HCT116 (cell line): ENCODE measurements at regions not wholly inside any gene's neighbourhood (a gene's known extent, or its start where the extent isn't known, plus 50 kb on each side); places are given as distances from the start of the nearest gene placed in this dataset.

Experiments used
- ATAC-seq: fragments of 200-7000 bp; cut with Tn5 transposase; 2 replicates; pipeline ENCODE4 v1.9.1; 2020; ENCODE audit warnings: mild to moderate bottlenecking, moderate library complexity
- BruUV-seq: library from RNA; stranded (reverse); fragments of 400-500 nt; replicated peaks from 2 replicates; lab custom pipeline; 2021; lab: Mats Ljungman, UMichigan
- CTCF ChIA-PET: fragments of 300-600 bp; sonication (Branson Sonifier 250); formaldehyde crosslinking; loops from one replicate; lab custom pipeline; 2021; ENCODE audit warnings: antibody characterized with exemption; lab: Charles Lee
- POLR2A ChIA-PET: fragments of 300-600, 350-600 bp; sonication (Branson Sonifier 250); formaldehyde crosslinking; loops from one replicate; lab custom pipeline; 2021; ENCODE audit warnings: antibody characterized with exemption; lab: Charles Lee
- RAD21 ChIA-PET, 2 experiments: fragments of 300-600 bp; sonication (Branson Sonifier 250); formaldehyde crosslinking; loops; one replicate each; lab custom pipeline; 2023; ENCODE audit warnings: low total read pairs in 2 of 2; ENCODE audit not compliant: uncharacterized antibody in 2 of 2, unreplicated experiment in 2 of 2, low non-redundant PET in 1 of 2; lab: Charles Lee
- DNase-seq: peaks from one replicate; pipeline ENCODE4 v3.0.0-alpha.2; 2010; ENCODE audit warnings: low read depth, low spot score
- H2AFZ ChIP-seq: fragments of 200-600 bp; shearing (Covaris generic), sonication (generic); 2 replicates; pipeline ENCODE4 v1.6.1; 2017; ENCODE audit warnings: low read depth, mixed run types, mixed read lengths, antibody characterized with exemption, low read length; ENCODE audit not compliant: poor library complexity, severe bottlenecking
- H3K27ac ChIP-seq: 2 replicates; pipeline ENCODE4 v1.5.1; 2012; ENCODE audit warnings: low read depth, low read length
- H3K27me3 ChIP-seq: fragments of 200-600 bp; sonication (generic); 2 replicates; pipeline ENCODE4 v1.6.1; 2016; ENCODE audit warnings: mixed run types, low read length, mixed read lengths; ENCODE audit not compliant: insufficient read depth
- H3K36me3 ChIP-seq, 2 experiments: fragments of 200-500 bp in 1 of 2; fragments of 200-600 bp in 1 of 2; sonication (Bioruptor generic) in 1 of 2; sonication (generic) in 1 of 2; 2 replicates each; pipeline versions ENCODE4 v1.5.1 to v1.6.1; 2014 to 2016; ENCODE audit warnings: low read length in 2 of 2, inconsistent platforms in 1 of 2, mixed read lengths in 1 of 2, mixed run types in 1 of 2; ENCODE audit not compliant: insufficient read depth in 2 of 2, control insufficient read depth in 1 of 2
- H3K4me1 ChIP-seq, 2 experiments: fragments of 200-600 bp in 1 of 2; sonication (generic) in 1 of 2; 2 replicates each; pipeline versions ENCODE4 v1.5.1 to v1.6.1; 2012 to 2017; ENCODE audit warnings: low read length in 2 of 2, inconsistent platforms in 1 of 2, mild to moderate bottlenecking in 1 of 2, mixed read lengths in 1 of 2, mixed run types in 1 of 2, moderate library complexity in 1 of 2; ENCODE audit not compliant: insufficient read depth in 2 of 2, control insufficient read depth in 1 of 2
- H3K4me2 ChIP-seq: fragments of 200-600 bp; sonication (generic); 2 replicates; pipeline ENCODE4 v1.6.1; 2017; ENCODE audit warnings: mixed run types, low read length, mixed read lengths
- H3K4me3 ChIP-seq, 2 experiments: fragments of 200-600 bp in 1 of 2; sonication (generic) in 1 of 2; replicated peaks in 1 of 2; 2 replicates each; pipeline ENCODE4 v1.5.1; 2011 to 2016; ENCODE audit warnings: low read length in 2 of 2, control low read depth in 1 of 2, low read depth in 1 of 2, mild to moderate bottlenecking in 1 of 2, mixed read lengths in 1 of 2, mixed run types in 1 of 2
- H3K79me2 ChIP-seq: fragments of 200-600 bp; sonication (generic); 2 replicates; pipeline ENCODE4 v1.6.1; 2017; ENCODE audit warnings: mild to moderate bottlenecking, mixed run types, low read length, moderate library complexity, mixed read lengths; ENCODE audit not compliant: insufficient read depth
- H3K9ac ChIP-seq: fragments of 200-600 bp; sonication (generic); 2 replicates; pipeline ENCODE4 v1.6.1; 2016; ENCODE audit warnings: low read length, mixed read lengths
- H3K9me2 ChIP-seq: fragments of 200-600 bp; sonication (generic), shearing (Covaris generic); 2 replicates; pipeline ENCODE4 v1.6.1; 2017; ENCODE audit warnings: mixed run types, mild to moderate bottlenecking, moderate library complexity; ENCODE audit not compliant: insufficient read depth
- H3K9me3 ChIP-seq, 2 experiments: fragments of 200-500 bp in 1 of 2; fragments of 200-600 bp in 1 of 2; sonication (Bioruptor generic) in 1 of 2; sonication (generic) in 1 of 2; 2 replicates each; pipeline ENCODE4 v1.6.1; 2014 to 2017; ENCODE audit warnings: low read length in 2 of 2, mixed read lengths in 2 of 2, inconsistent platforms in 1 of 2, low read depth in 1 of 2, mild to moderate bottlenecking in 1 of 2, mixed run types in 1 of 2, moderate library complexity in 1 of 2; ENCODE audit not compliant: control insufficient read depth in 1 of 2, insufficient read depth in 1 of 2
- H4K20me1 ChIP-seq: fragments of 200-600 bp; sonication (generic), shearing (Covaris generic); 2 replicates; pipeline ENCODE4 v1.6.1; 2017; ENCODE audit warnings: mixed run types, mild to moderate bottlenecking, moderate library complexity; ENCODE audit not compliant: insufficient read depth
- CBX3 ChIP-seq: IDR thresholded peaks from 2 replicates; pipeline ENCODE4 v1.6.1; 2012; ENCODE audit warnings: low read depth
- CEBPB ChIP-seq: IDR thresholded peaks from 2 replicates; pipeline ENCODE4 v1.6.1; 2012; ENCODE audit warnings: low read depth
- CTCF ChIP-seq, 3 experiments: fragments of 200-600 bp in 1 of 3; sonication (generic) in 1 of 3; IDR thresholded peaks in 2 of 3; conservative IDR thresholded peaks in 1 of 3; 2 replicates each; pipeline ENCODE4 v1.5.1; 2012 to 2017; ENCODE audit warnings: low read depth in 2 of 3, low read length in 2 of 3, antibody characterized with exemption in 1 of 3, borderline replicate concordance in 1 of 3, control low read depth in 1 of 3, mild to moderate bottlenecking in 1 of 3, mixed read lengths in 1 of 3, mixed run types in 1 of 3, moderate library complexity in 1 of 3; ENCODE audit not compliant: insufficient read depth in 1 of 3
- JUND ChIP-seq: IDR thresholded peaks from 2 replicates; pipeline ENCODE4 v1.6.1; 2012
- POLR2AphosphoS5 ChIP-seq: IDR thresholded peaks from 2 replicates; pipeline ENCODE4 v1.6.1; 2011; ENCODE audit warnings: mild to moderate bottlenecking, low read depth, low read length, moderate library complexity
- REST ChIP-seq: IDR thresholded peaks from 2 replicates; pipeline ENCODE4 v1.6.1; 2012; ENCODE audit warnings: low read depth
- SIN3A ChIP-seq: IDR thresholded peaks from 2 replicates; pipeline ENCODE4 v1.6.1; 2012; ENCODE audit warnings: low read depth
- SP1 ChIP-seq: IDR thresholded peaks from 2 replicates; pipeline ENCODE4 v1.6.1; 2012; ENCODE audit warnings: low read depth
- TCF7L2 ChIP-seq: IDR thresholded peaks from 2 replicates; pipeline ENCODE4 v1.7.0; 2011; ENCODE audit warnings: borderline replicate concordance, inconsistent platforms; ENCODE audit not compliant: insufficient read depth, insufficient read length; ENCODE audit errors: extremely low read depth
- ZFX ChIP-seq: fragments of 450-650 bp; IDR thresholded peaks from 2 replicates; pipeline ENCODE4 v1.6.1; 2017
- ZNF274 ChIP-seq: fragments of 200-500 bp; sonication (Bioruptor generic); IDR thresholded peaks from 2 replicates; pipeline ENCODE4 v1.6.1; 2014; ENCODE audit warnings: mild to moderate bottlenecking, low read depth, low read length, inconsistent platforms
- intact Hi-C: fragments of 100-400 bp; cut with micrococcal nuclease; formaldehyde crosslinking; loops from 2 replicates; pipeline ENCODE4 v1.10.0; 2022

- TF ChIP-seq TCF7L2 (no peak), ZNF274 (no peak)
Observed at GRCh38 chr20:39311851-39312506, 349.8 kb downstream of the DHX35 start (continued).

GRCh38 chr20:39310363-39310995 is 348.3 kb downstream of the DHX35 start:
- Histone ChIP-seq H3K36me3 (no peaks in the 10 kb centered on the region), H3K9ac (no peak overlapping the region), H2AFZ (no peak overlapping the region), H3K27ac (no peak overlapping the region), H3K4me1 (no peaks in the 10 kb centered on the region), H3K9me3 (no peaks in the 10 kb centered on the region), H3K4me2 (no peak overlapping the region), H3K27me3 (peaks cover 44% of the 10 kb centered on the region), H3K4me3 (no peak overlapping the region), H3K9me2 (no peaks in the 10 kb centered on the region), H4K20me1 (no peaks in the 10 kb centered on the region), H3K79me2 (no peaks in the 10 kb centered on the region)
- no peak for DNase-seq
- TF ChIP-seq POLR2AphosphoS5 (no peak), ZFX (no peak), SIN3A (no peak), CBX3 (no peak), CEBPB (no peak), JUND (no peak), ZNF274 (no peak), SP1 (no peak), REST (no peak), CTCF (IDR thresholded peaks at IDR 0.05 in 2 of 3, conservative IDR thresholded peaks at IDR 0.05 in 1 of 3; ENCODE audit: borderline replicate concordance in 1 of 3, insufficient read depth in 1 of 3, low read depth in 2 of 3, low read length in 2 of 3) (no peak)
- ChIA-PET CTCF (no interaction called here), POLR2A (no interaction called here), RAD21 (no interaction called here)
- no peak for ATAC-seq
- intact Hi-C loops = no loop called here
- BruUV-seq = no TSS peak
